Mesodermal cell (in vitro differentiated cells): ENCODE measurements at regions not wholly inside any gene's neighbourhood (a gene's known extent, or its start where the extent isn't known, plus 50 kb on each side); places are given as distances from the start of the nearest gene placed in this dataset.

Source experiments
- H3K27ac ChIP-seq: 2 replicates; pipeline ENCODE4 v1.7.0; 2013; ENCODE audit warnings: mild to moderate bottlenecking, low read depth, low read length, moderate library complexity; ENCODE audit not compliant: severe bottlenecking
- H3K36me3 ChIP-seq: 2 replicates; pipeline ENCODE4 v1.7.1; 2013; ENCODE audit warnings: mild to moderate bottlenecking, low read length, moderate library complexity; ENCODE audit not compliant: control insufficient read depth, insufficient read depth
- H3K4me1 ChIP-seq: one replicate; pipeline ENCODE4 v1.7.1; 2013; ENCODE audit warnings: mild to moderate bottlenecking, low read length; ENCODE audit not compliant: insufficient read depth, control insufficient read depth, poor library complexity, severe bottlenecking
- H3K4me3 ChIP-seq: 2 replicates; pipeline ENCODE4 v1.7.0; 2013; ENCODE audit warnings: low read length, control low read depth, mild to moderate bottlenecking; ENCODE audit not compliant: insufficient read depth, poor library complexity, severe bottlenecking; ENCODE audit errors: extremely low read depth
- H3K9me3 ChIP-seq: 2 replicates; pipeline ENCODE4 v1.7.1; 2013; ENCODE audit warnings: mild to moderate bottlenecking, low read length, moderate library complexity; ENCODE audit not compliant: control insufficient read depth
- WGBS, 2 experiments: methylation state at CpG; one replicate each; pipeline ENCODE4 v1.1.5; 2013; ENCODE audit warnings: missing lambda C conversion rate in 2 of 2; ENCODE audit not compliant: insufficient coverage in 2 of 2; 5-methylcytosine and 5-hydroxymethylcytosine counted together

- 0 to 93% methylated on average over 1 to 3 of the region's 5 CpGs for WGBS, 2 experiments
- Histone ChIP-seq H3K9me3 (peaks cover 8% of the 10 kb centered on the region), H3K27ac (no peak overlapping the region), H3K36me3 (no peaks in the 10 kb centered on the region), H3K4me1 (peaks cover 36% of the 10 kb centered on the region), H3K4me3 (no peak overlapping the region)
These were observed 326.6 kb downstream of the NDFIP2 start for GRCh38 chr13:79807554-79807953.

GRCh38 chr13:79806821-79807220 lies 325.9 kb downstream of the NDFIP2 start:
- no peak overlapping the region for H3K4me3 ChIP-seq
- peaks cover 34% of the 10 kb centered on the region for H3K4me1 ChIP-seq
- peaks cover 8% of the 10 kb centered on the region for H3K9me3 ChIP-seq
- WGBS, 2 experiments: 80% methylated on average over 1 of the region's 2 CpGs; no CpG with 5 or more reads in 1 of the 2 experiments
- no peak overlapping the region for H3K27ac ChIP-seq
- no peaks in the 10 kb centered on the region for H3K36me3 ChIP-seq

- Histone ChIP-seq H3K4me3 (no peak overlapping the region), H3K4me1 (peaks cover 19% of the 10 kb centered on the region), H3K36me3 (no peaks in the 10 kb centered on the region), H3K27ac (no peak overlapping the region), H3K9me3 (peaks cover 8% of the 10 kb centered on the region)
- 43 to 67% methylated on average over 1 of the region's 1 CpG for WGBS, 2 experiments
These were observed 324.4 kb downstream of the NDFIP2 start for GRCh38 chr13:79805317-79805716.

- H3K36me3 ChIP-seq: no peaks in the 10 kb centered on the region
- peaks cover 8% of the 10 kb centered on the region for H3K9me3 ChIP-seq
- no peak overlapping the region for H3K27ac ChIP-seq
- WGBS, 2 experiments: 80 to 84% methylated on average over 2 of the region's 4 CpGs
- no peak overlapping the region for H3K4me3 ChIP-seq
- peaks cover 16% of the 10 kb centered on the region for H3K4me1 ChIP-seq
These were observed 323.0 kb downstream of the NDFIP2 start for GRCh38 chr13:79803989-79804388.

GRCh38 chr13:79803296-79803695 lies 322.3 kb downstream of the NDFIP2 start:
- 92 to 100% methylated on average over 2 of the region's 2 CpGs for WGBS, 2 experiments
- Histone ChIP-seq H3K36me3 (no peaks in the 10 kb centered on the region), H3K4me1 (peaks cover 16% of the 10 kb centered on the region), H3K27ac (no peak overlapping the region), H3K9me3 (peaks cover under 1% of the 10 kb centered on the region), H3K4me3 (no peak overlapping the region)

- peaks cover 16% of the 10 kb centered on the region for H3K4me1 ChIP-seq
- no peaks in the 10 kb centered on the region for H3K9me3 ChIP-seq
- no peaks in the 10 kb centered on the region for H3K36me3 ChIP-seq
- 92% methylated on average over 2 of the region's 2 CpGs; no CpG with 5 or more reads in 1 of the 2 experiments for WGBS, 2 experiments
- no peak overlapping the region for H3K4me3 ChIP-seq
- H3K27ac ChIP-seq: no peak overlapping the region
These were observed 321.6 kb downstream of the NDFIP2 start for GRCh38 chr13:79802389-79803085.

- WGBS, 2 experiments: 83% methylated on average over 1 of the region's 2 CpGs
- no peaks in the 10 kb centered on the region for H3K9me3 ChIP-seq
- H3K36me3 ChIP-seq: no peaks in the 10 kb centered on the region
- H3K27ac ChIP-seq: peak overlapping the region; percentile 62
- H3K4me1 ChIP-seq: peaks cover 10% of the 10 kb centered on the region
- no peak overlapping the region for H3K4me3 ChIP-seq
These were observed 318.3 kb downstream of the NDFIP2 start for GRCh38 chr13:79799059-79799867.

GRCh38 chr13:79796136-79796535 lies 315.2 kb downstream of the NDFIP2 start:
- no peaks in the 10 kb centered on the region for H3K36me3 ChIP-seq
- no peaks in the 10 kb centered on the region for H3K9me3 ChIP-seq
- H3K4me1 ChIP-seq: peaks cover 5% of the 10 kb centered on the region
- H3K4me3 ChIP-seq: no peak overlapping the region
- 83 to 90% methylated on average over 2 of the region's 2 CpGs for WGBS, 2 experiments
- no peak overlapping the region for H3K27ac ChIP-seq

GRCh38 chr13:79794931-79795330 lies 314.0 kb downstream of the NDFIP2 start:
- peaks cover 4% of the 10 kb centered on the region for H3K9me3 ChIP-seq
- 100% methylated on average over 1 of the region's 1 CpG; no CpG with 5 or more reads in 1 of the 2 experiments for WGBS, 2 experiments
- peaks cover 5% of the 10 kb centered on the region for H3K4me1 ChIP-seq
- H3K27ac ChIP-seq: no peak overlapping the region
- no peaks in the 10 kb centered on the region for H3K36me3 ChIP-seq
- no peak overlapping the region for H3K4me3 ChIP-seq

- Histone ChIP-seq H3K36me3 (no peaks in the 10 kb centered on the region), H3K4me1 (no peaks in the 10 kb centered on the region), H3K4me3 (no peak overlapping the region), H3K27ac (no peak overlapping the region), H3K9me3 (peaks cover 13% of the 10 kb centered on the region)
These were observed 311.8 kb downstream of the NDFIP2 start for GRCh38 chr13:79792716-79793115.
